GM12878 (cell line): ENCODE measurements at regions not wholly inside any gene's neighbourhood (a gene's known extent, or its start where the extent isn't known, plus 50 kb on each side); places are given as distances from the start of the nearest gene placed in this dataset.

ENCODE experiments used
- BCL11A ChIP-seq: IDR thresholded peaks from 2 replicates; pipeline ENCODE4 v1.6.1; 2011; ENCODE audit warnings: low read depth, low read length
- EED ChIP-seq: sonication (generic); IDR thresholded peaks from 2 replicates; pipeline ENCODE4 v1.6.1; 2016; ENCODE audit warnings: antibody characterized with exemption, low read depth
- IKZF2 ChIP-seq, 2 experiments: fragments of 450-650 bp; IDR thresholded peaks; 2 replicates each; pipeline ENCODE4 v1.6.1; 2017; ENCODE audit warnings: mild to moderate bottlenecking in 2 of 2, moderate library complexity in 2 of 2
- IRF3 ChIP-seq: fragments of 450-650 bp; IDR thresholded peaks from 2 replicates; pipeline ENCODE4 v1.6.1; 2014; ENCODE audit warnings: mild to moderate bottlenecking
- IRF4 ChIP-seq: IDR thresholded peaks from 2 replicates; pipeline ENCODE4 v1.6.1; 2011; ENCODE audit warnings: low read depth, low read length
- MEF2B ChIP-seq: fragments of 450-650 bp; IDR thresholded peaks from 2 replicates; pipeline ENCODE4 v1.6.1; 2018; ENCODE audit warnings: mild to moderate bottlenecking, moderate library complexity; ENCODE audit not compliant: partially characterized antibody, poor library complexity, severe bottlenecking
- MTA2 ChIP-seq: fragments of 450-650 bp; IDR thresholded peaks from 2 replicates; pipeline ENCODE4 v1.6.1; 2016; ENCODE audit warnings: low read depth, mild to moderate bottlenecking, moderate library complexity
- MXI1 ChIP-seq: fragments of 150-350 bp; IDR thresholded peaks from 2 replicates; pipeline ENCODE4 v1.6.1; 2011; ENCODE audit warnings: low read depth, mild to moderate bottlenecking, inconsistent platforms, low read length, improper control_type of control experiment
- NBN ChIP-seq: fragments of 450-650 bp; IDR thresholded peaks from 2 replicates; pipeline ENCODE4 v1.6.1; 2016
- NFIC ChIP-seq: IDR thresholded peaks from 2 replicates; pipeline ENCODE4 v1.6.1; 2012; ENCODE audit warnings: low read depth, mild to moderate bottlenecking, inconsistent platforms, low read length, moderate library complexity
- POU2F2 ChIP-seq: IDR thresholded peaks from 3 replicates; pipeline ENCODE4 v1.6.1; 2011; ENCODE audit warnings: low read depth, mild to moderate bottlenecking, low read length, borderline replicate concordance
- RUNX3 ChIP-seq: IDR thresholded peaks from 2 replicates; pipeline ENCODE4 v1.6.1; 2012; ENCODE audit warnings: low read length, inconsistent platforms
- STAT3 ChIP-seq: IDR thresholded peaks from 2 replicates; pipeline ENCODE4 v1.6.1; 2011; ENCODE audit warnings: low read depth, low read length, improper control_type of control experiment
- YBX1 ChIP-seq: fragments of 450-650 bp; IDR thresholded peaks from 2 replicates; pipeline ENCODE4 v1.6.1; 2016; ENCODE audit warnings: antibody characterized with exemption
- TF ChIP-seq, protein P1 (sequence below): fragments of 450-650 bp; IDR thresholded peaks from 2 replicates; pipeline ENCODE4 v1.6.1; 2016; ENCODE audit warnings: mild to moderate bottlenecking
- TF ChIP-seq, protein P2 (sequence below): IDR thresholded peaks from 2 replicates; pipeline ENCODE4 v1.6.1; 2012; ENCODE audit warnings: low read depth, low read length, improper control_type of control experiment
- TF ChIP-seq, protein P3 (sequence below): fragments of 450-650 bp; IDR thresholded peaks from 2 replicates; pipeline ENCODE4 v1.6.1; 2017; ENCODE audit warnings: low read depth, mild to moderate bottlenecking, moderate library complexity
- TF ChIP-seq, protein P4 (sequence below), 3 experiments: IDR thresholded peaks in 2 of 3; conservative IDR thresholded peaks in 1 of 3; 2 replicates each; pipeline ENCODE4 v1.5.1; 2011; ENCODE audit warnings: low read depth in 3 of 3, low read length in 3 of 3, mild to moderate bottlenecking in 3 of 3, control low read depth in 2 of 3, moderate library complexity in 2 of 3, inconsistent platforms in 1 of 3, mixed read lengths in 1 of 3; ENCODE audit not compliant: control insufficient read depth in 2 of 3, insufficient read depth in 1 of 3; ENCODE audit errors: extremely low read depth in 1 of 3
- TF ChIP-seq, protein P5 (sequence below): fragments of 450-650 bp; formaldehyde crosslinking; IDR thresholded peaks from 2 replicates; pipeline ENCODE4 v1.4.0; 2020; ENCODE audit warnings: mild to moderate bottlenecking, moderate library complexity

- TF ChIP-seq IKZF2 (IDR thresholded peaks at IDR 0.05): peak; percentile 41 to 59; a peak in 2 of 4 replicates
- TF ChIP-seq, protein P1, sequence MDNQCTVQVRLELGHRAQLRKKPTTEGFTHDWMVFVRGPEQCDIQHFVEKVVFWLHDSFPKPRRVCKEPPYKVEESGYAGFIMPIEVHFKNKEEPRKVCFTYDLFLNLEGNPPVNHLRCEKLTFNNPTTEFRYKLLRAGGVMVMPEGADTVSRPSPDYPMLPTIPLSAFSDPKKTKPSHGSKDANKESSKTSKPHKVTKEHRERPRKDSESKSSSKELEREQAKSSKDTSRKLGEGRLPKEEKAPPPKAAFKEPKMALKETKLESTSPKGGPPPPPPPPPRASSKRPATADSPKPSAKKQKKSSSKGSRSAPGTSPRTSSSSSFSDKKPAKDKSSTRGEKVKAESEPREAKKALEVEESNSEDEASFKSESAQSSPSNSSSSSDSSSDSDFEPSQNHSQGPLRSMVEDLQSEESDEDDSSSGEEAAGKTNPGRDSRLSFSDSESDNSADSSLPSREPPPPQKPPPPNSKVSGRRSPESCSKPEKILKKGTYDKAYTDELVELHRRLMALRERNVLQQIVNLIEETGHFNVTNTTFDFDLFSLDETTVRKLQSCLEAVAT: no peak
- peak; percentile 61; the same call in 1 of the 2 replicates for TF ChIP-seq NFIC
- TF ChIP-seq IRF4: 0 out of 2 replicates have a peak, but pooled peaks have one; percentile 16
- TF ChIP-seq STAT3: no peak
- TF ChIP-seq, protein P2, sequence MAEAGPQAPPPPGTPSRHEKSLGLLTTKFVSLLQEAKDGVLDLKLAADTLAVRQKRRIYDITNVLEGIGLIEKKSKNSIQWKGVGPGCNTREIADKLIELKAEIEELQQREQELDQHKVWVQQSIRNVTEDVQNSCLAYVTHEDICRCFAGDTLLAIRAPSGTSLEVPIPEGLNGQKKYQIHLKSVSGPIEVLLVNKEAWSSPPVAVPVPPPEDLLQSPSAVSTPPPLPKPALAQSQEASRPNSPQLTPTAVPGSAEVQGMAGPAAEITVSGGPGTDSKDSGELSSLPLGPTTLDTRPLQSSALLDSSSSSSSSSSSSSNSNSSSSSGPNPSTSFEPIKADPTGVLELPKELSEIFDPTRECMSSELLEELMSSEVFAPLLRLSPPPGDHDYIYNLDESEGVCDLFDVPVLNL: no peak
- TF ChIP-seq, protein P3, sequence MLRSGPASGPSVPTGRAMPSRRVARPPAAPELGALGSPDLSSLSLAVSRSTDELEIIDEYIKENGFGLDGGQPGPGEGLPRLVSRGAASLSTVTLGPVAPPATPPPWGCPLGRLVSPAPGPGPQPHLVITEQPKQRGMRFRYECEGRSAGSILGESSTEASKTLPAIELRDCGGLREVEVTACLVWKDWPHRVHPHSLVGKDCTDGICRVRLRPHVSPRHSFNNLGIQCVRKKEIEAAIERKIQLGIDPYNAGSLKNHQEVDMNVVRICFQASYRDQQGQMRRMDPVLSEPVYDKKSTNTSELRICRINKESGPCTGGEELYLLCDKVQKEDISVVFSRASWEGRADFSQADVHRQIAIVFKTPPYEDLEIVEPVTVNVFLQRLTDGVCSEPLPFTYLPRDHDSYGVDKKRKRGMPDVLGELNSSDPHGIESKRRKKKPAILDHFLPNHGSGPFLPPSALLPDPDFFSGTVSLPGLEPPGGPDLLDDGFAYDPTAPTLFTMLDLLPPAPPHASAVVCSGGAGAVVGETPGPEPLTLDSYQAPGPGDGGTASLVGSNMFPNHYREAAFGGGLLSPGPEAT: peak; percentile 46; the same call in 1 of the 2 replicates
- no peak for TF ChIP-seq IRF3
- TF ChIP-seq EED: peak; percentile 78
- no peak for TF ChIP-seq MXI1
- TF ChIP-seq NBN: no peak
- peak; percentile 64 for TF ChIP-seq RUNX3
- no peak for TF ChIP-seq MTA2
- TF ChIP-seq, protein P4, sequence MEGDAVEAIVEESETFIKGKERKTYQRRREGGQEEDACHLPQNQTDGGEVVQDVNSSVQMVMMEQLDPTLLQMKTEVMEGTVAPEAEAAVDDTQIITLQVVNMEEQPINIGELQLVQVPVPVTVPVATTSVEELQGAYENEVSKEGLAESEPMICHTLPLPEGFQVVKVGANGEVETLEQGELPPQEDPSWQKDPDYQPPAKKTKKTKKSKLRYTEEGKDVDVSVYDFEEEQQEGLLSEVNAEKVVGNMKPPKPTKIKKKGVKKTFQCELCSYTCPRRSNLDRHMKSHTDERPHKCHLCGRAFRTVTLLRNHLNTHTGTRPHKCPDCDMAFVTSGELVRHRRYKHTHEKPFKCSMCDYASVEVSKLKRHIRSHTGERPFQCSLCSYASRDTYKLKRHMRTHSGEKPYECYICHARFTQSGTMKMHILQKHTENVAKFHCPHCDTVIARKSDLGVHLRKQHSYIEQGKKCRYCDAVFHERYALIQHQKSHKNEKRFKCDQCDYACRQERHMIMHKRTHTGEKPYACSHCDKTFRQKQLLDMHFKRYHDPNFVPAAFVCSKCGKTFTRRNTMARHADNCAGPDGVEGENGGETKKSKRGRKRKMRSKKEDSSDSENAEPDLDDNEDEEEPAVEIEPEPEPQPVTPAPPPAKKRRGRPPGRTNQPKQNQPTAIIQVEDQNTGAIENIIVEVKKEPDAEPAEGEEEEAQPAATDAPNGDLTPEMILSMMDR (IDR thresholded peaks at IDR 0.05 in 2 of 3, conservative IDR thresholded peaks at IDR 0.05 in 1 of 3; ENCODE audit: control insufficient read depth in 2 of 3, extremely low read depth in 1 of 3, insufficient read depth in 1 of 3, low read depth in 3 of 3, low read length in 3 of 3): peak in 1 of 3 experiments; percentile 8; a peak in 1 of 6 replicates
- TF ChIP-seq YBX1: no peak
- 0 out of 2 replicates have a peak, but pooled peaks have one; percentile 11 for TF ChIP-seq BCL11A
- TF ChIP-seq MEF2B: peak; percentile 85
- TF ChIP-seq, protein P5, sequence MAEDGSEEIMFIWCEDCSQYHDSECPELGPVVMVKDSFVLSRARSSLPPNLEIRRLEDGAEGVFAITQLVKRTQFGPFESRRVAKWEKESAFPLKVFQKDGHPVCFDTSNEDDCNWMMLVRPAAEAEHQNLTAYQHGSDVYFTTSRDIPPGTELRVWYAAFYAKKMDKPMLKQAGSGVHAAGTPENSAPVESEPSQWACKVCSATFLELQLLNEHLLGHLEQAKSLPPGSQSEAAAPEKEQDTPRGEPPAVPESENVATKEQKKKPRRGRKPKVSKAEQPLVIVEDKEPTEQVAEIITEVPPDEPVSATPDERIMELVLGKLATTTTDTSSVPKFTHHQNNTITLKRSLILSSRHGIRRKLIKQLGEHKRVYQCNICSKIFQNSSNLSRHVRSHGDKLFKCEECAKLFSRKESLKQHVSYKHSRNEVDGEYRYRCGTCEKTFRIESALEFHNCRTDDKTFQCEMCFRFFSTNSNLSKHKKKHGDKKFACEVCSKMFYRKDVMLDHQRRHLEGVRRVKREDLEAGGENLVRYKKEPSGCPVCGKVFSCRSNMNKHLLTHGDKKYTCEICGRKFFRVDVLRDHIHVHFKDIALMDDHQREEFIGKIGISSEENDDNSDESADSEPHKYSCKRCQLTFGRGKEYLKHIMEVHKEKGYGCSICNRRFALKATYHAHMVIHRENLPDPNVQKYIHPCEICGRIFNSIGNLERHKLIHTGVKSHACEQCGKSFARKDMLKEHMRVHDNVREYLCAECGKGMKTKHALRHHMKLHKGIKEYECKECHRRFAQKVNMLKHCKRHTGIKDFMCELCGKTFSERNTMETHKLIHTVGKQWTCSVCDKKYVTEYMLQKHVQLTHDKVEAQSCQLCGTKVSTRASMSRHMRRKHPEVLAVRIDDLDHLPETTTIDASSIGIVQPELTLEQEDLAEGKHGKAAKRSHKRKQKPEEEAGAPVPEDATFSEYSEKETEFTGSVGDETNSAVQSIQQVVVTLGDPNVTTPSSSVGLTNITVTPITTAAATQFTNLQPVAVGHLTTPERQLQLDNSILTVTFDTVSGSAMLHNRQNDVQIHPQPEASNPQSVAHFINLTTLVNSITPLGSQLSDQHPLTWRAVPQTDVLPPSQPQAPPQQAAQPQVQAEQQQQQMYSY: no peak
- peak; percentile 85; the same call in 2 of the 3 replicates for TF ChIP-seq POU2F2
Measured at GRCh38 chr11:60633645-60634044, 65.8 kb upstream of the MS4A8 start (continued).
